OCI-LY1 (cell line): ENCODE measurements at regions not wholly inside any gene's neighbourhood (a gene's known extent, or its start where the extent isn't known, plus 50 kb on each side); places are given as distances from the start of the nearest gene placed in this dataset.

ENCODE experiments used
- CTCF ChIP-seq: fragments of 200-600 bp; sonication (generic), shearing (Covaris generic); IDR thresholded peaks from 2 replicates; pipeline ENCODE4 v1.5.1; 2017; ENCODE audit warnings: mild to moderate bottlenecking, antibody characterized with exemption, low read length, moderate library complexity, mixed read lengths
- EZH2 ChIP-seq: fragments of 200-600 bp; sonication (generic), shearing (Covaris generic); IDR thresholded peaks from 2 replicates; pipeline ENCODE4 v1.8.0; 2017; ENCODE audit warnings: borderline replicate concordance, mixed run types, mild to moderate bottlenecking, antibody characterized with exemption, low read length, moderate library complexity, mixed read lengths

GRCh38 chr14:25658988-25659387 lies 609.0 kb upstream of the STXBP6 start:
- TF ChIP-seq CTCF (no peak), EZH2 (no peak)
